GM11168 (cell line): ENCODE measurements at regions not wholly inside any gene's neighbourhood (a gene's known extent, or its start where the extent isn't known, plus 50 kb on each side); places are given as distances from the start of the nearest gene placed in this dataset.
"Not testable (repeated sequence)": the region's sequence is repeated elsewhere in the genome, so short reads cannot be mapped to it uniquely, and the experiment has no call there.

Source experiments
- in situ Hi-C: fragments of 300-500 bp; cut with MboI; formaldehyde crosslinking; loops from one replicate; pipeline ENCODE4 v1.12.0; 2022; ENCODE audit warnings: low sequenced_read_pairs; ENCODE audit not compliant: unreplicated experiment

DNA sequence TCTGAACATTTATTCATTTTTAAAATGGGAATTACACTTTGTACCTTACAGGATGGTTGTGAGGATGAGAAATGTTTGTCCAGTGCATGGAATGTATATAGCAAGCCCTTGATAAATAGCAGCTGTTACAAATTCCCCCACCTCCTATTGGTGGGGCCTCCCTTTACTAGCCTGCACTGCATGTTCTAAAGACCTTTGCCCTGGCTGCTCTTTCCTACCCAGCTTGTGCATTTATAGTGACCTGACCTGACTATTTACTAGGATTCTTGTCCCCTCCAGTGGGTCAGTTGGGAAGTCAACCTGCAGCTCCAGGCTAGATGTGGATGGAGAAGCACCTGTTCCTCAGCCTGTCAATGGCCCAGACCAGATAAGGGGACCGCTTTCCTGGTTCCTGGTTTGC lies 180.3 kb downstream of the HIPK3 start:
- in situ Hi-C loops = no loop called here

DNA sequence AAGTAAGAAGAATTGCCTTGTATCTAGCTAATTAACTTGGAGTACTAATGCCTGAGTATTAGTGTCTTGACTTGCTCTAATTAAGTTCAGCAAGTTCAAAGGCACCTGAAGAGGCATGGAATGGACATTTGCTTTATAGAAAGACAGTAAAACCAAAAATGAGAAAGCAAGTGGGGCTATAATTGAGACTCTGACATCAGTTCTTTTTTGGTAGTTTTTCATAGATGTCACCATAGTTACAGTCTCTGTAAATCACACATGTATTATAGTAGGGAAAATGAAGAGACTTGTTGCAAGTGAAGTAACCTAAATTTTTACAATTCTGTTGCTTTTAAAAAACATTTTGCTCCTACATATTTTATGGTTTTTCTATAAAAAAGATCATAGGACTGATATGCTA lies 178.0 kb downstream of the HIPK3 start:
- in situ Hi-C loops = no loop called here

DNA sequence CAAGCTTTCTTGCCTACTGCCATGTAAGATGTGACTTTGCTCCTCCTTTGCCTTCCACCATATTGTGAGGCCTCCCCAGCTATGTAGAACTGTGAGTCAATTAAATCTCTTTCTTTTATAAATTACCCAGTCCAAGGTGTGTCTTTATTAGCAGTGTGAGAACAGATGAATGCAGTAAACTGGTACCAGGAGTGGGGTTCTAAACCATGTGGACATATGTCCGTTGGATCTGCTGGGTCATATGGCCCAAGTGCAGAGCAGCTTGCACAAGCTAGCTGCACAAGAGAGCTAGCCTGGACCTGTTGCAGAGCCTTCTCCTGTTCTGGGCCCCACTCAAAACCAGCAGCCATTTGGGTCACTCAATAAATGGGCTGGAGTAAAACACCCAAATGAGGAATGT lies 177.1 kb downstream of the HIPK3 start:
- in situ Hi-C loops = no loop called here

DNA sequence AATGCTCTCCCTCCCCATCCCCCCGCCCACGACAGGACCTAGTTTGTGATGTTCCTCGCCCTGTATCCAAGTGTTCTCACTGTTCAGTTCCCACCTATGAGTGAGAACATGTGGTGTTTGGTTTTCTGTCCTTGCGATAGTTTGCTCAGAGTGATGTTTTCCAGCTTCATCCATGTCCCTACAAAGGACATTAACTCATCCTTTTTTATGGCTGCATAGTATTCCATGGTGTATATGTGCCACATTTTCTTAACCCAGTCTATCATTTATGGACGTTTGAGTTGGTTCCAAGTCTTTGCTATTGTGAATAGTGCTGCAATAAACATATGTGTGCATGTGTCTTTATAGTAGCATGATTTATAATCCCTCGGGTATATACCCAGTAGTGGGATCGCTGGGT lies 171.3 kb downstream of the HIPK3 start:
- in situ Hi-C loops = not testable (repeated sequence)

DNA sequence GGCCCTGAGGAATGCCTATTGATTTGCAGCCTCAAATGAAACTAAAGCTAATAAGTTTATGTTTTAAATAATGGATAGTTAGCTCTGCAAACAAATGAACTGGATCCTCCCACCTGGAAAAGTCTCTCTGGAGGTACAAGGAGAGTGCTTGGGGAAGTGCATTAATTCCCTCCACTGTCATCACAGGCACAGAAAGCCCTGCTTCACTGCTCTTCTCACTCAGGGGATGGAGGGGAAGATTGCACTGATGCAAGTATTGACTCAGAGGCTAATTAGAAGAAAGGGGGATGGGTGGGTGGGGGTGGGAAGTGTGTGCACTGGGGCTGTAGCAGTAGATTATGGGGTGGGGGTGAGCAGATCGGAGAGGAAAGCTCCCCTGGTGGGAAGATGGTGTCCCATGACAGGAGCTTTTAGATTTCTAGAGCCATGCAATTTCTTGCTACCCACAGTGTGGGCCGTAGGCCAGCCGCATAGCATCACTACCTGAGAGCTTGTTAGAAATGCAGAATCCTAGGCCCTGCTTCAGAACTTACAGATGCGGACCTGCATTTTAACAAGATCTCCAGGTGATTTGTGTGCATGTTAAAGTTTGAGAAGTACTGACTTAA lies 163.9 kb downstream of the HIPK3 start:
- in situ Hi-C loops = no loop called here

DNA sequence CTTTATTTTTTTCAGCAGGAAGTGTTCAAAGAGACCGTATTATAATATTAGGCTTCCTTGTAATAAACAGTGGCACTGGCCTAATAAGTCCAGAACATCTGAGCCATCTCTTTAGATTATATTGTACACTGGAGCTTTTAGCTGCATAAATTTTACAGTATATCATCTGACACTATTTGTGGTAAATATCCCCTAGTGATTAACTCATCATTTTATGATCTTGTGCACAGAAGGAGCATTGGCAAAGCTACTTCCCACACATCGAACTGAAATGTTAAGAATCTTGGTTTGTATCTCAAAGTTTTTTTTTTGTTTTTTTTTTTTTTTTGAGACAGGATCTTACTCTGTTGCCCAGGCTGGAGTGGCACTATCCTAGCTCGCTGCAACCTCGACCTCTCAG lies 162.7 kb downstream of the HIPK3 start:
- in situ Hi-C loops = no loop called here

DNA sequence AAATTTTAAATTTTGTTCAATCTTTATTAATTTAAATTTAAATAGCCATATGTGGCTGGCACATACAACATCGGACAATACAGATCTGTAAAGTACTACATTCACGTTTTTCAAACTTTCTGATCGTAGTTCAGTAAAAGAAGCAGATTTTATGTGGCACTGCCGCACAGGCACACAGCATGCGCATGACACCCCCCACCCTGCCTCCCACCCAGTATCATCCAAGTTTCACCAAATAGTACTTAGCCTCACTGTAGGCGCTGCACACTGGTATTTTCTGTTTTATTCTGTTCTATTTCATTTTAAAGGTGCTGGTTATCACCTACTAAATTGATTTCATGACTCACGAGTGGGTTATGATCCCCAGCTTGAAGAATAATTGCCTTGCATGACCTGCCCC lies 159.9 kb downstream of the HIPK3 start:
- in situ Hi-C loops = no loop called here

DNA sequence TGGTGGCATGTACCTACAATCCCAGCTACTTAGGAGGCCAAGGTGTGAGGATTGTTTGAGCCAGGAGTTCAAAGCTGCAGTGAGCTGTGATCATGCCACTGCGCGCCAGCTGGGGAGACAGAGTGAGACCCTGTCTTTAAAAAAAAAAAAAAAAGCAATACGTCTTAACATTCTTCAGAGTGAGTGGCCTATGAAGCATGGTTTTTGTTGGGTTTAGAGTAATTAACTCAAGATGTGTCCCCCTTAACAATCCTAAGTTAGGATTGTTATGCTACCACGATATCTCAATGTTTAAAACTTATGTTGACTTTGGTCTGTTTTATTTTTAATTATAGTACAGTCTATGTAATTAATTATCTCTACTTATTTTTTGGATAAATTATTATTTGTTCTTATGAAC lies 156.1 kb downstream of the HIPK3 start:
- in situ Hi-C loops = no loop called here

DNA sequence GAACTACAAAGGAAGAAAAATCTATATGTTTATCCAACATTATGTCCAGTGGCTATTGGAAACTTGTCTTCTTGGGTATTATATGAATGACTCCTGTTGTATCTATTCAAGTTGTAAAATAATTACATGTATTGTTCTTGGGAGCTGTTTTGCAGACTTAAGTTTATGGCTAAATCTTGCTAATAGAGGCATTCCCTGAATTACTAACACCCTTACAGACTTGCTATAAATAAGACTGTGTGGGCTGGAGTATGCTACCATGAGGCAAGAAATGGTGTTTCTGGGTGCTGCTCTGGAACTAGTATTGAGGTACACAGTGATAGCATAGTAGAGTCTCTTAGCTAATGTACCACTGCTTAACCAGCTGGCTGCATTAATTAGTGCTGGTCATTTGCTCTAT lies 155.1 kb downstream of the HIPK3 start:
- in situ Hi-C loops = no loop called here

DNA sequence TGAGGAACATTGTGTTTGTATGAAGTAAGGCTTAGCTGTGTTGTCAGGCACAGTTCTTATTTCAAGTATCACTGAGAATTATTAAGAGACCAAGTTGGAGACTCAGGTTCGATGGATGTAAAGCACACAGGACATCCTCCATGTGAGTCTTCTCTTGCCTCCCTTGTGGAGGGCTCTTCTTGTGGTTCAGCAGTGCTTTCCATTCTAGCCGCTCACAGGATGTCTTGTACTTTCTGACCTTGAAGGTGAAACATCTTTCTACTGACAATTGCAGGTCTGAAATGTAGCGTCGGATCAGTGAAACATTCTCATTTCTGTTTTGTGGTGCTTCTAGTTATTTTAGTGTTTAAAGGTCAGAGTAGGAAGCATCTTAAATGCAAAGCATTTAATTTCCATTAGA lies 154.6 kb downstream of the HIPK3 start:
- in situ Hi-C loops = no loop called here

DNA sequence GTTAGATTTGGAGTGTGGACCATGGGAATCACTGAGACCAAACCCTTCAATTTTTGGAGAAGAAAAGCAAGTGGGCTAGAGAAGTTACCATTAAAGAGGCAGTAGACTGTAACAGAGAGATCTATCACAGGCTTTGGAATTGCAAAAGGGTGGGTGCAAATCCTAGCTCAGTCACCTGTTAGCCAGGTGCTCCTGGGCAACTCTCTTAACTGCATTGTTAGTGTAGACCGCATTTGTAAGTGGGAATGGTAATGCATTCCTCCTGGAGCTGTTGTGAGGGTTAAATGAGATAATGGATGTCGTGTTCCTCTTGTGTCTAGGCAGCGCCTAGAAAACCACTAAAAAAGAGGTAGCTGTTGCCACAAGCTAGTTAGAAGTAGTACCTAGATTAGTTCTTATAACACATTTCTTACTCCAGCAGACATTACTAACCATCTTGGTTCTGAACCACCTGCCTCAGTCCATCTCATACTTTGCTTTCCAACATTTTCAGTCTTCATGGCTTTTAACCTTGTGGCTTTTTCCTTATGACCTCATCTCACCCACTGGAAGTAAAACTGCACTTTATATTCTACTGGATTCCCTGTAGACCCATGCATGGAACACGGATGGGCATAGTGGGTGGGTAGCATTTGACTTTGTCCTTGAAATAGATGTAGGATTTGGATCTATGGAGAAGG lies 153.0 kb downstream of the HIPK3 start:
- in situ Hi-C loops = no loop called here
